Keratinocyte (primary cell): ENCODE measurements at regions not wholly inside any gene's neighbourhood (a gene's known extent, or its start where the extent isn't known, plus 50 kb on each side); places are given as distances from the start of the nearest gene placed in this dataset.

Source experiments
- DNase-seq: peaks from one replicate; pipeline ENCODE4 v3.0.0-alpha.2; 2011; ENCODE audit warnings: low read depth, missing footprints, low spot score
- FAIRE-seq: peaks from 2 replicates; lab custom pipeline; 2011; peaks lifted over from hg19 to GRCh38; lab: Jason Lieb, UNC
- H2AFZ ChIP-seq: 2 replicates; pipeline ENCODE4 v1.6.0; 2012; ENCODE audit warnings: low read length, control low read depth, inconsistent platforms; ENCODE audit not compliant: control insufficient read depth
- H3K27ac ChIP-seq: 2 replicates; pipeline ENCODE4 v1.5.1; 2011; ENCODE audit warnings: low read length; ENCODE audit not compliant: control insufficient read depth, insufficient read depth
- H3K27me3 ChIP-seq: 3 replicates; pipeline ENCODE4 v1.6.0; 2011; ENCODE audit warnings: low read length; ENCODE audit not compliant: control insufficient read depth, insufficient read depth; ENCODE audit errors: extremely low read depth
- H3K36me3 ChIP-seq, 2 experiments: 2 replicates in 1 of 2; 3 replicates in 1 of 2; pipeline ENCODE4 v1.5.1; 2011; ENCODE audit warnings: low read length in 2 of 2, mild to moderate bottlenecking in 1 of 2; ENCODE audit not compliant: control insufficient read depth in 2 of 2, insufficient read depth in 2 of 2; ENCODE audit errors: extremely low read depth in 1 of 2
- H3K4me1 ChIP-seq: 3 replicates; pipeline ENCODE4 v1.5.1; 2011; ENCODE audit warnings: low read length; ENCODE audit not compliant: control insufficient read depth, insufficient read depth; ENCODE audit errors: extremely low read depth
- H3K4me2 ChIP-seq: 3 replicates; pipeline ENCODE4 v1.6.0; 2011; ENCODE audit warnings: low read depth, low read length; ENCODE audit not compliant: control insufficient read depth, insufficient read depth; ENCODE audit errors: extremely low read depth
- H3K4me3 ChIP-seq, 3 experiments: fragments of 200-600 bp in 1 of 3; sonication (generic) in 1 of 3; 2 replicates in 2 of 3; 3 replicates in 1 of 3; pipeline ENCODE4 v1.5.1; 2011 to 2016; ENCODE audit warnings: low read length in 3 of 3, mild to moderate bottlenecking in 3 of 3, control low read depth in 2 of 3, inconsistent platforms in 1 of 3, low read depth in 1 of 3, mixed read lengths in 1 of 3, mixed run types in 1 of 3, moderate library complexity in 1 of 3; ENCODE audit not compliant: control insufficient read depth in 2 of 3, insufficient read depth in 2 of 3; ENCODE audit errors: extremely low read depth in 1 of 3
- H3K79me2 ChIP-seq: 2 replicates; pipeline ENCODE4 v1.6.0; 2012; ENCODE audit warnings: low read length; ENCODE audit not compliant: control insufficient read depth, insufficient read depth
- H3K9ac ChIP-seq: 3 replicates; pipeline ENCODE4 v1.6.0; 2011; ENCODE audit warnings: low read length; ENCODE audit not compliant: control insufficient read depth, insufficient read depth; ENCODE audit errors: extremely low read depth
- H3K9me1 ChIP-seq: 3 replicates; pipeline ENCODE4 v1.6.0; 2011; ENCODE audit warnings: low read length; ENCODE audit not compliant: control insufficient read depth, insufficient read depth; ENCODE audit errors: extremely low read depth
- H3K9me3 ChIP-seq: 2 replicates; pipeline ENCODE4 v1.5.1; 2012; ENCODE audit warnings: low read depth, low read length; ENCODE audit not compliant: control insufficient read depth
- H4K20me1 ChIP-seq: 3 replicates; pipeline ENCODE4 v1.6.0; 2011; ENCODE audit warnings: low read length; ENCODE audit not compliant: control insufficient read depth, insufficient read depth; ENCODE audit errors: extremely low read depth
- EZH2 ChIP-seq: IDR thresholded peaks from one replicate; pipeline ENCODE4 v1.6.1; 2012; ENCODE audit warnings: inconsistent platforms, mild to moderate bottlenecking, low read length, moderate library complexity
- dilution Hi-C: fragments of 300-500 bp; cut with MboI; formaldehyde crosslinking; loops from one replicate; pipeline ENCODE4 v1.7.0; 2020; ENCODE audit warnings: low sequenced_read_pairs; ENCODE audit not compliant: extremely low pct_ligation_motif_present
- TF ChIP-seq, protein P1 (sequence below), 3 experiments: IDR thresholded peaks in 1 of 3; conservative IDR thresholded peaks in 1 of 3; optimal IDR thresholded peaks in 1 of 3; 2 replicates in 2 of 3; 3 replicates in 1 of 3; pipeline versions ENCODE3 to v1.5.1; 2011; ENCODE audit warnings: low read length in 3 of 3, mild to moderate bottlenecking in 3 of 3, moderate library complexity in 2 of 3, control low read depth in 1 of 3, inconsistent platforms in 1 of 3; ENCODE audit not compliant: insufficient read depth in 2 of 3; ENCODE audit errors: extremely low read depth in 1 of 3

DNA sequence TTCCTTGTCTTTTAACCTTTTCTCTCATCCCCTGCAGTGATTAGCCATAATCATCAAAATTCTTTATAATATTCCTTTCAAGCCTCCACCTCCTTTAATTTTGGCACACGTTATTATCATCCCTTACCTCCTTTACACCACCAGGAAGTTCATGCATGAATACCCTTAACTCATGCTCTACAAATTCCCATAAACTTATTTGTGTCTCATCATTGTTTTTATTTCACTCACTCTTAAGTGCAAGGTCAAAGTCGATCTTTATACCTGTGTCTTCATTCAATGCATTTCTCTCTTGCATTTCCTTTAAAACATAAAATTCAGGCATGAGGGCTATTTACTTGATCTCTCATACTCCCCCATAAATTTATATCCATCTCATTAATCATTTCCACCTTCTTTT, 1064.6 kb upstream of the CADM2 start:
- no peaks in the 10 kb centered on the region for H3K36me3 ChIP-seq
- H4K20me1 ChIP-seq, result no peaks in the 10 kb centered on the region
- no peaks in the 10 kb centered on the region for H3K27me3 ChIP-seq
- dilution Hi-C loops, result no loop called here
- H3K9me3 ChIP-seq, result no peaks in the 10 kb centered on the region
- TF ChIP-seq, protein P1, sequence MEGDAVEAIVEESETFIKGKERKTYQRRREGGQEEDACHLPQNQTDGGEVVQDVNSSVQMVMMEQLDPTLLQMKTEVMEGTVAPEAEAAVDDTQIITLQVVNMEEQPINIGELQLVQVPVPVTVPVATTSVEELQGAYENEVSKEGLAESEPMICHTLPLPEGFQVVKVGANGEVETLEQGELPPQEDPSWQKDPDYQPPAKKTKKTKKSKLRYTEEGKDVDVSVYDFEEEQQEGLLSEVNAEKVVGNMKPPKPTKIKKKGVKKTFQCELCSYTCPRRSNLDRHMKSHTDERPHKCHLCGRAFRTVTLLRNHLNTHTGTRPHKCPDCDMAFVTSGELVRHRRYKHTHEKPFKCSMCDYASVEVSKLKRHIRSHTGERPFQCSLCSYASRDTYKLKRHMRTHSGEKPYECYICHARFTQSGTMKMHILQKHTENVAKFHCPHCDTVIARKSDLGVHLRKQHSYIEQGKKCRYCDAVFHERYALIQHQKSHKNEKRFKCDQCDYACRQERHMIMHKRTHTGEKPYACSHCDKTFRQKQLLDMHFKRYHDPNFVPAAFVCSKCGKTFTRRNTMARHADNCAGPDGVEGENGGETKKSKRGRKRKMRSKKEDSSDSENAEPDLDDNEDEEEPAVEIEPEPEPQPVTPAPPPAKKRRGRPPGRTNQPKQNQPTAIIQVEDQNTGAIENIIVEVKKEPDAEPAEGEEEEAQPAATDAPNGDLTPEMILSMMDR (optimal IDR thresholded peaks at IDR 0.05 in 1 of 3, IDR thresholded peaks at IDR 0.05 in 1 of 3, conservative IDR thresholded peaks at IDR 0.05 in 1 of 3; ENCODE audit: extremely low read depth in 1 of 3, insufficient read depth in 2 of 3, low read length in 3 of 3), result no peak
- H3K4me3 ChIP-seq, result no peak overlapping the region
- H3K9ac ChIP-seq, result no peak overlapping the region
- no peak for FAIRE-seq
- no peak overlapping the region for H3K4me2 ChIP-seq
- no peaks in the 10 kb centered on the region for H3K9me1 ChIP-seq
- H3K79me2 ChIP-seq, result no peaks in the 10 kb centered on the region
- no peaks in the 10 kb centered on the region for H3K4me1 ChIP-seq
- H2AFZ ChIP-seq, result no peak overlapping the region
- DNase-seq, result no peak
- no peak overlapping the region for H3K27ac ChIP-seq

DNA sequence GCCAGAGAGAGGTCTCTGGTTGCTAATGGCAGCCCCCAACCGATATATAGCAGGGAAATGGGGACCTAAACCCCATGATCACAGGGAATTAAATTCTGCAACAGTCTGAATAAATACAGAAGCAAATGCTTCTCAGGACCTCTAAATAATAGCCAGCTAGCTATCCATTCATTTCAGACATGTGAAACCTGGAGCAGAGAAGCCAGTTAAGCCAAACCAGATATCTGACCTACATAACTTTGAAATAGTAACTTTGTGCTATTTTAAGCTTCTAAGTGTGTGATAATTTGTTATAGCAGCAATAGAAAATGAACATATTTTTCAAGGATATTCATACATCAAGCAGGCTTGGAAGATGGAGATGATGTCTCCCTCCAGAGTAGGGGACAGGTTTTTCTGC, 1062.9 kb upstream of the CADM2 start:
- H3K27ac ChIP-seq, result no peak overlapping the region
- no peak overlapping the region for H3K4me2 ChIP-seq
- no peak for DNase-seq
- dilution Hi-C loops, result no loop called here
- TF ChIP-seq, protein P1 (optimal IDR thresholded peaks at IDR 0.05 in 1 of 3, IDR thresholded peaks at IDR 0.05 in 1 of 3, conservative IDR thresholded peaks at IDR 0.05 in 1 of 3; ENCODE audit: extremely low read depth in 1 of 3, insufficient read depth in 2 of 3, low read length in 3 of 3), result no peak
- TF ChIP-seq EZH2, result no peak
- no peaks in the 10 kb centered on the region for H4K20me1 ChIP-seq
- H2AFZ ChIP-seq, result no peak overlapping the region
- no peak overlapping the region for H3K4me3 ChIP-seq
- no peak overlapping the region for H3K9ac ChIP-seq
- H3K36me3 ChIP-seq, result no peaks in the 10 kb centered on the region
- H3K79me2 ChIP-seq, result no peaks in the 10 kb centered on the region
- H3K9me3 ChIP-seq, result no peaks in the 10 kb centered on the region
- no peaks in the 10 kb centered on the region for H3K9me1 ChIP-seq
- no peak for FAIRE-seq
- no peaks in the 10 kb centered on the region for H3K27me3 ChIP-seq
- no peaks in the 10 kb centered on the region for H3K4me1 ChIP-seq
